ENCODE measurements at regions not wholly inside any gene's neighbourhood (a gene's known extent, or its start where the extent isn't known, plus 50 kb on each side); places are given as distances from the start of the nearest gene placed in this dataset.

- Histone ChIP-seq H3K9me3 (ENCODE audit: insufficient read depth, low read depth, low read length) (no peaks in the 10 kb centered on the region), H3K36me3 (ENCODE audit: insufficient read depth, low read length) (peaks cover 6% of the 10 kb centered on the region), H3K27ac (ENCODE audit: low read depth, low read length) (no peak overlapping the region), H3K4me3 (ENCODE audit: insufficient read depth, low read depth, low read length) (no peak overlapping the region), H4K20me1 (ENCODE audit: insufficient read depth, low read length) (peaks cover 98% of the 10 kb centered on the region), H3K9ac (ENCODE audit: low read length) (no peak overlapping the region), H3K27me3 (ENCODE audit: insufficient read depth, low read length) (no peaks in the 10 kb centered on the region), H3K4me2 (ENCODE audit: low read length) (no peak overlapping the region), H3K4me1 (ENCODE audit: insufficient read depth, low read length) (no peaks in the 10 kb centered on the region), H2AFZ (ENCODE audit: low read depth, low read length) (no peak overlapping the region), H3K79me2 (ENCODE audit: insufficient read depth, low read length) (peaks cover 100% of the 10 kb centered on the region)
- H3K27ac Mint-ChIP-seq (ENCODE audit: unreplicated experiment) = no peak overlapping the region
- no peak for TF ChIP-seq CTCF (IDR thresholded peaks at IDR 0.05; ENCODE audit: insufficient read depth, low read depth, low read length)
- TF ChIP-seq EZH2 (IDR thresholded peaks at IDR 0.05; ENCODE audit: insufficient read depth, low read length) = no peak
- DNase-seq (ENCODE audit: low read depth) (no peak), FAIRE-seq (no peak)
- no peaks in the 10 kb centered on the region for H3K27me3 Mint-ChIP-seq (ENCODE audit: low read depth, unreplicated experiment)
- no peaks in the 10 kb centered on the region for H3K9me3 Mint-ChIP-seq (ENCODE audit: unreplicated experiment)
- H3K36me3 Mint-ChIP-seq (ENCODE audit: low read depth, unreplicated experiment) = no peaks in the 10 kb centered on the region
- H3K4me1 Mint-ChIP-seq (ENCODE audit: low read depth, unreplicated experiment) = peaks cover 38% of the 10 kb centered on the region
- no peak overlapping the region for H3K4me3 Mint-ChIP-seq (ENCODE audit: unreplicated experiment)
Observed at GRCh38 chr3:72437661-72438406, 410.4 kb downstream of the SHQ1 start.

- Histone ChIP-seq H3K4me2 (ENCODE audit: low read length) (no peak overlapping the region), H3K79me2 (ENCODE audit: insufficient read depth, low read length) (peaks cover 100% of the 10 kb centered on the region), H3K27ac (ENCODE audit: low read depth, low read length) (no peak overlapping the region), H3K36me3 (ENCODE audit: insufficient read depth, low read length) (peaks cover 6% of the 10 kb centered on the region), H3K27me3 (ENCODE audit: insufficient read depth, low read length) (no peaks in the 10 kb centered on the region), H3K4me1 (ENCODE audit: insufficient read depth, low read length) (no peaks in the 10 kb centered on the region), H3K4me3 (ENCODE audit: insufficient read depth, low read depth, low read length) (no peak overlapping the region), H3K9ac (ENCODE audit: low read length) (no peak overlapping the region), H3K9me3 (ENCODE audit: insufficient read depth, low read depth, low read length) (no peaks in the 10 kb centered on the region), H4K20me1 (ENCODE audit: insufficient read depth, low read length) (peaks cover 98% of the 10 kb centered on the region), H2AFZ (ENCODE audit: low read depth, low read length) (no peak overlapping the region)
- Mint-ChIP-seq H3K27me3 (ENCODE audit: low read depth, unreplicated experiment) (no peaks in the 10 kb centered on the region), H3K4me1 (ENCODE audit: low read depth, unreplicated experiment) (peaks cover 38% of the 10 kb centered on the region), H3K36me3 (ENCODE audit: low read depth, unreplicated experiment) (no peaks in the 10 kb centered on the region), H3K9me3 (ENCODE audit: unreplicated experiment) (no peaks in the 10 kb centered on the region), H3K27ac (ENCODE audit: unreplicated experiment) (no peak overlapping the region), H3K4me3 (ENCODE audit: unreplicated experiment) (no peak overlapping the region)
- no peak for DNase-seq (ENCODE audit: low read depth)
- FAIRE-seq = no peak
- TF ChIP-seq CTCF (IDR thresholded peaks at IDR 0.05; ENCODE audit: insufficient read depth, low read depth, low read length) = no peak
- TF ChIP-seq EZH2 (IDR thresholded peaks at IDR 0.05; ENCODE audit: insufficient read depth, low read length) = no peak
Observed at GRCh38 chr3:72436863-72437592, 411.2 kb downstream of the SHQ1 start.

GRCh38 chr3:72434296-72434695, 413.9 kb downstream of the SHQ1 start:
- no peaks in the 10 kb centered on the region for H3K27me3 Mint-ChIP-seq (ENCODE audit: low read depth, unreplicated experiment)
- no peaks in the 10 kb centered on the region for H3K9me3 ChIP-seq (ENCODE audit: insufficient read depth, low read depth, low read length)
- H3K4me3 Mint-ChIP-seq (ENCODE audit: unreplicated experiment) = no peak overlapping the region
- no peak overlapping the region for H3K4me2 ChIP-seq (ENCODE audit: low read length)
- H3K9ac ChIP-seq (ENCODE audit: low read length) = no peak overlapping the region
- TF ChIP-seq CTCF (IDR thresholded peaks at IDR 0.05; ENCODE audit: insufficient read depth, low read depth, low read length) = no peak
- no peak for TF ChIP-seq EZH2 (IDR thresholded peaks at IDR 0.05; ENCODE audit: insufficient read depth, low read length)
- H4K20me1 ChIP-seq (ENCODE audit: insufficient read depth, low read length) = peaks cover 93% of the 10 kb centered on the region
- H3K4me3 ChIP-seq (ENCODE audit: insufficient read depth, low read depth, low read length) = no peak overlapping the region
- peaks cover 26% of the 10 kb centered on the region for H3K4me1 Mint-ChIP-seq (ENCODE audit: low read depth, unreplicated experiment)
- DNase-seq (ENCODE audit: low read depth) (no peak), FAIRE-seq (no peak)
- H2AFZ ChIP-seq (ENCODE audit: low read depth, low read length) = no peak overlapping the region
- no peak overlapping the region for H3K27ac Mint-ChIP-seq (ENCODE audit: unreplicated experiment)
- H3K36me3 ChIP-seq (ENCODE audit: insufficient read depth, low read length) = peaks cover 6% of the 10 kb centered on the region
- peaks cover 96% of the 10 kb centered on the region for H3K79me2 ChIP-seq (ENCODE audit: insufficient read depth, low read length)
- no peaks in the 10 kb centered on the region for H3K27me3 ChIP-seq (ENCODE audit: insufficient read depth, low read length)
- H3K27ac ChIP-seq (ENCODE audit: low read depth, low read length) = no peak overlapping the region
- no peaks in the 10 kb centered on the region for H3K4me1 ChIP-seq (ENCODE audit: insufficient read depth, low read length)
- no peaks in the 10 kb centered on the region for H3K9me3 Mint-ChIP-seq (ENCODE audit: unreplicated experiment)
- H3K36me3 Mint-ChIP-seq (ENCODE audit: low read depth, unreplicated experiment) = no peaks in the 10 kb centered on the region

Measured in astrocyte (in vitro differentiated cells and primary cell).